ENCODE measurements at regions not wholly inside any gene's neighbourhood (a gene's known extent, or its start where the extent isn't known, plus 50 kb on each side); places are given as distances from the start of the nearest gene placed in this dataset.

GRCh38 chr11:91308069-91308468 is 916.5 kb upstream of the FAT3 start:
- H3K4me1 ChIP-seq, result no peaks in the 10 kb centered on the region
- no peak overlapping the region for H3K27ac ChIP-seq
- H3K9me3 ChIP-seq, result no peaks in the 10 kb centered on the region
- no peak overlapping the region for H3K4me3 ChIP-seq
- TF ChIP-seq CTCF (IDR thresholded peaks at IDR 0.05), result no peak
- no peak for DNase-seq (ENCODE audit: low spot score)
- H3K36me3 ChIP-seq, result no peaks in the 10 kb centered on the region
- H3K27me3 ChIP-seq, result no peaks in the 10 kb centered on the region

DNA sequence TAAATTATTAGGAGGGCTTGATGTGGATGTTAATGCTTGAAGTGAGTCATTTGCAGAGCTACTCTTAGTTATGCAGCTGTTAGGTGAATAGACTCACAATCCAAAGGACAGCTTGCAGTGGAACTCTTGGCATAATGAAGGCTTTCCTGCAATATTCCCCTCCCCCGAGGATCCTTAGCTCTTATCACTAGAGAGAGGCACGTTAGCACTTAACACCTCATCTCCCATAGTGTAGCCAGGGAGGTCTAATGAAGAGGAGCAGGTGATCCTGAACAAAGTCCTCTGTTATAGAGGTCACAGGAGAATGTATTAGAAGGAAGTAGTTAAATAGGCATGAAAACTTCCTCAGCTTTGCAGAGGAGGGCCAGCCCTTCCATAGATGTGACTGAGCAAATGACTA is 919.2 kb upstream of the FAT3 start:
- no peak for TF ChIP-seq CTCF (IDR thresholded peaks at IDR 0.05)

DNA sequence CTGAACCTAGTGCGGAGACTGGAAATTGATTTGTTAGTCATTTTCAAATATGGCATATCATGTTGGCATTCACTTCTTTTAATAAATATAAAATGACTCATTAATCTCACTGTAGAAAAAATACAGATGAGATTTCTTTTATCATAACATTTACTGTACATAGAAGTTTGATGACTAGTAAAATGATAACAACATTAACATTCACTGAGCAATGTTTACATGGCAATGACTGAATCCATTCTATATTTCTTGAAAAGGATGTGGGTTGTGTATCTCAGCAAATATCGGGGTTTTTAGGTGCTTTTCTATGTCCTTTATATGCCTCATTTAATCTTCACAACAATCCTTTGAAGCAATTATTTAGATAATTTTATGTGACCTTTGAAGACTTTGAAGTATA is 920.9 kb upstream of the FAT3 start:
- H3K36me3 ChIP-seq, result no peaks in the 10 kb centered on the region
- no peaks in the 10 kb centered on the region for H3K9me3 ChIP-seq
- no peak for DNase-seq (ENCODE audit: low spot score)
- no peak overlapping the region for H3K27ac ChIP-seq
- H3K4me3 ChIP-seq, result no peak overlapping the region
- no peak for TF ChIP-seq CTCF (IDR thresholded peaks at IDR 0.05)
- no peaks in the 10 kb centered on the region for H3K27me3 ChIP-seq
- no peaks in the 10 kb centered on the region for H3K4me1 ChIP-seq

More for the DNA sequence above, 919.2 kb upstream of the FAT3 start:
- H3K36me3 ChIP-seq, result no peaks in the 10 kb centered on the region
- H3K9me3 ChIP-seq, result no peaks in the 10 kb centered on the region
- H3K27ac ChIP-seq, result no peak overlapping the region
- DNase-seq (ENCODE audit: low spot score), result no peak
- H3K27me3 ChIP-seq, result no peaks in the 10 kb centered on the region
- no peaks in the 10 kb centered on the region for H3K4me1 ChIP-seq
- no peak overlapping the region for H3K4me3 ChIP-seq

DNA sequence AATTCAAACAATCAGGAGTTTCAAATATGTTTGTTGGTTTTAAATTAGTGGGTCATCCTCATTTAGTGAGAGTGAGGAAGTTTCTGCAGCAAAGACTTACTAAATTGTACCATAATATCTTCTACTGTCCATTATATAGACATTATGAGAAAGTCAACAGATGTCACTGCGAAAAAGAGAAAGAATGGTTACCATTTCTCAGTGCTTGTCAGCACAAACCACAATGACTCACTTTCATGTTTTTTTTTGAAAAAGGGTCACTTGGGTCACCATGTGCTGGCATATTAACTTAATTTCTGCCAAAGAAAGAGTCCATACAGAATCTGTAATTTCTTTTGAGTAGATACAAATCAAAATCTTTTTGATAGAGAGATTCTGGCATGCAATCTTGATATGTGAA is 924.6 kb upstream of the FAT3 start:
- TF ChIP-seq CTCF (IDR thresholded peaks at IDR 0.05), result no peak
- no peaks in the 10 kb centered on the region for H3K36me3 ChIP-seq
- peaks cover 0 to 3% of the 10 kb centered on the region in 2 donors for H3K9me3 ChIP-seq

DNA sequence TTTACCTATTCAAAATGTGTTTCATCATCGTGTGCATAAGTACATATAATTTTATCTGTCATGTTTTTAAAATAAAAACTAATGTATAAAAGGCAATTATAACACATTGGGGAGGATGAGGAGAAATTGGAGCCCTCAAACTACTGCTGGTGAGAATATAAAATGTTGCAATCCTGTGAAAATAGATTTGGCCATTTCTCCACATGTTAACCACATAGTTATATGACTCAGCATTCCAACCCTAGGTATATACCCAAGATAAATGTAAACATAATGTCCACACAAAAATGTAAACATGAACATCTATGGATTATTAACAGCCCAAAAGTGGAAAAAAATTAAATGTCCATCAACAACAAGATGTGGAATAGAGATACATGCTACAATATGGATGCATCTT is 928.0 kb upstream of the FAT3 start:
- DNase-seq (ENCODE audit: low spot score), result no peak
- H3K36me3 ChIP-seq, result no peaks in the 10 kb centered on the region
- no peaks in the 10 kb centered on the region for H3K27me3 ChIP-seq
- no peak for TF ChIP-seq CTCF (IDR thresholded peaks at IDR 0.05)
- H3K4me1 ChIP-seq, result no peaks in the 10 kb centered on the region
- no peak overlapping the region for H3K4me3 ChIP-seq
- H3K9me3 ChIP-seq, result peaks cover 0 to 3% of the 10 kb centered on the region in 2 donors
- H3K27ac ChIP-seq, result no peak overlapping the region

More for the DNA sequence above, 924.6 kb upstream of the FAT3 start:
- H3K4me3 ChIP-seq, result no peak overlapping the region
- H3K27me3 ChIP-seq, result no peaks in the 10 kb centered on the region
- no peak overlapping the region for H3K27ac ChIP-seq
- no peaks in the 10 kb centered on the region for H3K4me1 ChIP-seq
- no peak for DNase-seq (ENCODE audit: low spot score)

DNA sequence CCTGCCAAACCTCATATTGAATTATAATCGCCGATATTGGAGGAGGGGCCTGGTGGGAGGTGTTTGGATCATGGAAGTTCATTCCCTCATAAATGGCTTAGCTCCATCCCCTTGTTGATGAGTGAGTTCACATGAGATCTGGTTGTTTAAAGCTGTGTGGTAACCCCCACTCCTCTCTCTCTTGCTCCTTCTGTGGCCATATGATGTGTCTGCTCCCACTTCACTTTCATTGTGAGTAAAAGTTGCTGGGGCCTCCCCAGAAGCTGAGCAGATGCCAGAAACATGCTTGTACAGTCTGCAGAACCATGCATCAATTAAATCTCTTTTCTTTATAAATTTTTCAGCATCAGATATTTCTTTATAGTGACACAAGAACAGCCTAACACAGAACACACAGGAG is 929.0 kb upstream of the FAT3 start:
- DNase-seq (ENCODE audit: low spot score), result no peak
- Histone ChIP-seq H3K36me3 (no peaks in the 10 kb centered on the region), H3K9me3 (peaks cover 0 to 3% of the 10 kb centered on the region in 2 donors), H3K4me1 (no peaks in the 10 kb centered on the region), H3K27me3 (no peaks in the 10 kb centered on the region), H3K27ac (no peak overlapping the region), H3K4me3 (no peak overlapping the region)
- TF ChIP-seq CTCF (IDR thresholded peaks at IDR 0.05), result no peak

Measured in right atrium auricular region (tissue), 2 donors.